ENCODE measurements at regions not wholly inside any gene's neighbourhood (a gene's known extent, or its start where the extent isn't known, plus 50 kb on each side); places are given as distances from the start of the nearest gene placed in this dataset.

GRCh38 chr11:122248131-122248530 is 132.1 kb upstream of the BLID start:
- no peak overlapping the region for H3K4me3 ChIP-seq (ENCODE audit: low read depth, poor library complexity, severe bottlenecking)
- WGBS, 2 donors, result 48 to 50% methylated on average over 4 of the region's 4 CpGs

GRCh38 chr11:122246874-122247273 is 130.9 kb upstream of the BLID start:
- intact Hi-C loops (cut with DNase I; ENCODE audit: low total_unique reads), result no loop called here
- TF ChIP-seq POLR2A (IDR thresholded peaks at IDR 0.05) (no peak), CTCF (IDR thresholded peaks at IDR 0.05) (no peak)
- WGBS, 2 donors, result 63 to 66% methylated on average over 2 of the region's 2 CpGs
- no peak overlapping the region for H3K4me3 ChIP-seq (ENCODE audit: low read depth, poor library complexity, severe bottlenecking)
- no peak for DNase-seq (ENCODE audit: low spot score in 2 of 2)

More at GRCh38 chr11:122248131-122248530, 132.1 kb upstream of the BLID start:
- TF ChIP-seq POLR2A (IDR thresholded peaks at IDR 0.05) (no peak), CTCF (IDR thresholded peaks at IDR 0.05) (no peak)
- intact Hi-C loops (cut with DNase I; ENCODE audit: low total_unique reads), result no loop called here
- DNase-seq (ENCODE audit: low spot score in 2 of 2), result no peak

- no peak for TF ChIP-seq POLR2A (IDR thresholded peaks at IDR 0.05)
- no peak for TF ChIP-seq CTCF (IDR thresholded peaks at IDR 0.05)
- 63 to 67% methylated on average over 3 of the region's 3 CpGs for WGBS, 2 donors
- intact Hi-C loops (cut with DNase I; ENCODE audit: low total_unique reads), result no loop called here
- no peak for DNase-seq (ENCODE audit: low spot score in 2 of 2)
- no peak overlapping the region for H3K4me3 ChIP-seq (ENCODE audit: low read depth, poor library complexity, severe bottlenecking)
Observed at GRCh38 chr11:122242731-122243130, 126.7 kb upstream of the BLID start.

- H3K4me3 ChIP-seq (ENCODE audit: low read depth, poor library complexity, severe bottlenecking), result no peak overlapping the region
- no peak for TF ChIP-seq POLR2A (IDR thresholded peaks at IDR 0.05)
- TF ChIP-seq CTCF (IDR thresholded peaks at IDR 0.05), result no peak
- DNase-seq (ENCODE audit: low spot score in 2 of 2), result no peak
- 85 to 90% methylated on average over 3 of the region's 3 CpGs for WGBS, 2 donors
- intact Hi-C loops (cut with DNase I; ENCODE audit: low total_unique reads), result no loop called here
Observed at GRCh38 chr11:122241566-122241965, 125.6 kb upstream of the BLID start.

- DNase-seq (ENCODE audit: low spot score in 2 of 2), result no peak
- H3K4me3 ChIP-seq (ENCODE audit: low read depth, poor library complexity, severe bottlenecking), result no peak overlapping the region
- WGBS, 2 donors, result 84 to 85% methylated on average over 3 of the region's 3 CpGs
- intact Hi-C loops (cut with DNase I; ENCODE audit: low total_unique reads), result no loop called here
- no peak for TF ChIP-seq POLR2A (IDR thresholded peaks at IDR 0.05)
- no peak for TF ChIP-seq CTCF (IDR thresholded peaks at IDR 0.05)
Observed at GRCh38 chr11:122240638-122241037, 124.6 kb upstream of the BLID start.

GRCh38 chr11:122235615-122236014 is 119.6 kb upstream of the BLID start:
- DNase-seq (ENCODE audit: low spot score in 2 of 2), result no peak

More at GRCh38 chr11:122235615-122236014, 119.6 kb upstream of the BLID start:
- no peak for TF ChIP-seq POLR2A (IDR thresholded peaks at IDR 0.05)
- TF ChIP-seq CTCF (IDR thresholded peaks at IDR 0.05), result no peak
- intact Hi-C loops (cut with DNase I; ENCODE audit: low total_unique reads), result no loop called here
- H3K4me3 ChIP-seq (ENCODE audit: low read depth, poor library complexity, severe bottlenecking), result no peak overlapping the region
- 52 to 54% methylated on average over 3 of the region's 3 CpGs for whole genome bisulfite sequencing, 2 donors
